Inferior parietal cortex (tissue), 1 donor: ENCODE measurements at regions not wholly inside any gene's neighbourhood (a gene's known extent, or its start where the extent isn't known, plus 50 kb on each side); places are given as distances from the start of the nearest gene placed in this dataset.
"Not testable (repeated sequence)": the region's sequence is repeated elsewhere in the genome, so short reads cannot be mapped to it uniquely, and the experiment has no call there.

Source experiments
- DNase-seq: peaks from one replicate; pipeline ENCODE4 v3.0.0-alpha.2; 2016; ENCODE audit errors: extremely low spot score

GRCh38 chr14:22155571-22155970 lies 433.5 kb downstream of the DAD1 start:
- no peak for DNase-seq

GRCh38 chr14:22152903-22153302 lies 436.1 kb downstream of the DAD1 start:
- no peak for DNase-seq

- no peak for DNase-seq
Measured at GRCh38 chr14:22152161-22152870, 436.7 kb downstream of the DAD1 start.

- no peak for DNase-seq
Measured at GRCh38 chr14:22151121-22151520, 437.9 kb downstream of the DAD1 start.

GRCh38 chr14:22149058-22149457 lies 440.0 kb downstream of the DAD1 start:
- no peak for DNase-seq

- DNase-seq = no peak
Measured at GRCh38 chr14:22147716-22148115, 441.3 kb downstream of the DAD1 start.

- no peak for DNase-seq
Measured at GRCh38 chr14:22143363-22143762, 445.7 kb downstream of the DAD1 start.

- DNase-seq = no peak
Measured at GRCh38 chr14:22140633-22141032, 448.4 kb downstream of the DAD1 start.

- no peak for DNase-seq
Measured at GRCh38 chr14:22131749-22132476, 457.1 kb downstream of the DAD1 start.

- DNase-seq = no peak
Measured at GRCh38 chr14:22124073-22124613, 450.5 kb upstream of the OR4E1 start.

- no peak for DNase-seq
Measured at GRCh38 chr14:22122829-22123560, 449.4 kb upstream of the OR4E1 start.

GRCh38 chr14:22122227-22122818 lies 448.7 kb upstream of the OR4E1 start:
- no peak for DNase-seq

- DNase-seq = no peak
Measured at GRCh38 chr14:22118899-22119477, 445.4 kb upstream of the OR4E1 start.

GRCh38 chr14:22113401-22113800 lies 439.8 kb upstream of the OR4E1 start:
- no peak for DNase-seq

- DNase-seq = no peak
Measured at GRCh38 chr14:22112004-22112403, 438.4 kb upstream of the OR4E1 start.

- no peak for DNase-seq
Measured at GRCh38 chr14:22107753-22108152, 434.1 kb upstream of the OR4E1 start.

- DNase-seq = no peak
Measured at GRCh38 chr14:22106700-22107697, 433.4 kb upstream of the OR4E1 start.

- DNase-seq = no peak
Measured at GRCh38 chr14:22105624-22106006, 432.0 kb upstream of the OR4E1 start.

GRCh38 chr14:22105006-22105623 lies 431.5 kb upstream of the OR4E1 start:
- DNase-seq = no peak

GRCh38 chr14:22100764-22101120 lies 427.1 kb upstream of the OR4E1 start:
- not testable (repeated sequence) for DNase-seq
